ENCODE measurements at regions not wholly inside any gene's neighbourhood (a gene's known extent, or its start where the extent isn't known, plus 50 kb on each side); places are given as distances from the start of the nearest gene placed in this dataset.

DNA sequence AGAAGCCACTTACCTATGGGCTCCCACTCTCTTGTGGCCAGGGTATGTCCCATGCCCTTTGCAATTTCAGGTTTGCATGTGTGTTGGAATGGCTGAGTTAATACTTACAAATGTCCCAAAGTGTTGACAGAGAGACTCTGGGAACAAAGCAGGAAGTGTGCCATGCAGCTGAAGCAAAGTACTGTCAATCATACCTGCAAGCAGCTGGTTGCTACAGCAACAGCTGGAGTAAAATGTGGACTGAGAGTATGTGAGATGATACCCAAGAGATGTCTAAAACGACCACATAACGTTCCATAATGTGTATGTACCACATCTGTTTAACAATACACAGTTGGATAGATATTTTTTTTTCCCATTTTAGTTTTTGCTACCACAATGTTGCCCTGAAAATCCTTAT, 82.8 kb upstream of the CAMK2D start:
- Histone ChIP-seq H3K4me3 (no peak overlapping the region), H3K27me3 (no peaks in the 10 kb centered on the region), H3K9me3 (no peaks in the 10 kb centered on the region), H3K4me1 (peaks cover 0 to 17% (median 7%) of the 10 kb centered on the region in 9 donors), H3K27ac (no peak overlapping the region), H3K36me3 (no peaks in the 10 kb centered on the region)
- WGBS, 2 donors: 67 to 71% methylated on average over 2 of the region's 2 CpGs
- ATAC-seq (no peak), DNase-seq (no peak)
- intact Hi-C loops (cut with DNase I): no loop called here
- TF ChIP-seq, protein P1, sequence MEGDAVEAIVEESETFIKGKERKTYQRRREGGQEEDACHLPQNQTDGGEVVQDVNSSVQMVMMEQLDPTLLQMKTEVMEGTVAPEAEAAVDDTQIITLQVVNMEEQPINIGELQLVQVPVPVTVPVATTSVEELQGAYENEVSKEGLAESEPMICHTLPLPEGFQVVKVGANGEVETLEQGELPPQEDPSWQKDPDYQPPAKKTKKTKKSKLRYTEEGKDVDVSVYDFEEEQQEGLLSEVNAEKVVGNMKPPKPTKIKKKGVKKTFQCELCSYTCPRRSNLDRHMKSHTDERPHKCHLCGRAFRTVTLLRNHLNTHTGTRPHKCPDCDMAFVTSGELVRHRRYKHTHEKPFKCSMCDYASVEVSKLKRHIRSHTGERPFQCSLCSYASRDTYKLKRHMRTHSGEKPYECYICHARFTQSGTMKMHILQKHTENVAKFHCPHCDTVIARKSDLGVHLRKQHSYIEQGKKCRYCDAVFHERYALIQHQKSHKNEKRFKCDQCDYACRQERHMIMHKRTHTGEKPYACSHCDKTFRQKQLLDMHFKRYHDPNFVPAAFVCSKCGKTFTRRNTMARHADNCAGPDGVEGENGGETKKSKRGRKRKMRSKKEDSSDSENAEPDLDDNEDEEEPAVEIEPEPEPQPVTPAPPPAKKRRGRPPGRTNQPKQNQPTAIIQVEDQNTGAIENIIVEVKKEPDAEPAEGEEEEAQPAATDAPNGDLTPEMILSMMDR (IDR thresholded peaks at IDR 0.05): no peak

DNA sequence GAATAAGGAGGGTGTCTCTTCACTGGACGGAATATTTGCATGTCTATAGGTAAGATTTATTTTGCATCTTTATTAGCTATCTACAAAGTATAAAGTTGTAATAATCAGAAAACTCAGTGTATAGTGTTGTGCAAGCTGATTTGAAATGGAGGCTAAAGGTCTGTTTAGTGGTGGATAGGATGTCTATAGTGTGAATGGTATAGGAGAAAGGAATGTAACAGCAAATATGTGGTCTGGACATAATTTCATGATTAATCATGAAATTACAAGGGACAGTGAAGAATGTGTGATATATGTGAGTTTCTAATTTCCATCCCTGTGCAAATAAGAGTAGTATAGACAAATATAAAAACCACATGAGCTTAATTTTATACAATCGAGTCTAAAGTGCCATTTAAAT, 79.3 kb upstream of the CAMK2D start:
- WGBS, 2 donors: 93 to 97% methylated on average over 2 of the region's 2 CpGs
- no peak overlapping the region for H3K27ac ChIP-seq
- no peak overlapping the region for H3K4me3 ChIP-seq
- DNase-seq: no peak
- TF ChIP-seq, protein P1 (IDR thresholded peaks at IDR 0.05): no peak
- H3K4me1 ChIP-seq: peaks cover 0 to 31% (median 6%) of the 10 kb centered on the region in 9 donors
- H3K36me3 ChIP-seq: no peaks in the 10 kb centered on the region
- intact Hi-C loops (cut with DNase I): no loop called here
- H3K27me3 ChIP-seq: no peaks in the 10 kb centered on the region
- no peaks in the 10 kb centered on the region for H3K9me3 ChIP-seq
- ATAC-seq: no peak

DNA sequence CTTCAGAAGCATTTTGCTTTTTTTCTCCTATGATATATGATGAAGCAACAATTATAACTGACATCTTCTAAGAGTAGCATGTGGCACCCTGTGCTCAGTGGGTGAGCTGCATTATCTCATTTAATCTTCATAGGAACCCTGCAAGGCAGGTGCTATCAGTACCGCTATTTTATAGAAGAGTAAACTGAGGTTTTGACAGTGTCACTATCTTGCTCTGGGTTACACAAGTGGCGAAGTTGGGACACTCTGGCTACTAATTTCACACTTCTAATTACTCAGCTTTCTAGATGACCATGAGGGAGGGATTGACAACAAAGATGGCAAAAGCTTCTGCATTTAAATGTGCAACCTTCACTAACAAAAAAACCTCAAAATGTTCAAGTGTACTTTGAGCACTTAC, 76.9 kb upstream of the CAMK2D start:
- Histone ChIP-seq H3K36me3 (no peaks in the 10 kb centered on the region), H3K4me3 (no peak overlapping the region), H3K27me3 (no peaks in the 10 kb centered on the region), H3K4me1 (peaks cover 0 to 24% (median 0%) of the 10 kb centered on the region in 9 donors), H3K27ac (peak overlapping the region in 1 of 10 donors; percentile 67), H3K9me3 (no peaks in the 10 kb centered on the region)
- TF ChIP-seq, protein P1 (IDR thresholded peaks at IDR 0.05): no peak
- intact Hi-C loops (cut with DNase I): no loop called here
- ATAC-seq: no peak
- no peak for DNase-seq
- WGBS, 2 donors: 97 to 99% methylated on average over 2 of the region's 2 CpGs

DNA sequence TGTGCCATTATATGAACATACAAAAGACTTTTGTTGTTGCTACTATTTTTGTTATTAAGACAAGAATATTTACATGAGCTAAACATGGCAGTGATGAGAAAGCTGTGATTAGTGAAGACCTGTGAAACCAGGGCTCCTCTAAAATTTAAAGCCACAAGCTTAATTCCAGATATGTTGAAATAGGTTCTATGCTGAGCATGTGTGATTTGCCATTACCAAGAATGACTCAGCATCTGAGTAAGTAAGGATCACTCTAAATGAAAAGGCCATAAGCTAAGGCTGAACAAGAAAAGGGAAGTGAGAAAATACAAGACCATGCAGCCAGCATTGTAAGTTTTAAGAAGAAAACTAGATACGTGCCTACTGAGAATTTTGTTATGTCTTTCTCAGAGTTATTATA, 75.9 kb upstream of the CAMK2D start:
- peaks cover 0 to 24% (median 0%) of the 10 kb centered on the region in 9 donors for H3K4me1 ChIP-seq
- intact Hi-C loops (cut with DNase I): no loop called here
- H3K36me3 ChIP-seq: no peaks in the 10 kb centered on the region
- peak overlapping the region in 1 of 10 donors; percentile 67 for H3K27ac ChIP-seq
- TF ChIP-seq, protein P1 (IDR thresholded peaks at IDR 0.05): no peak
- no peaks in the 10 kb centered on the region for H3K9me3 ChIP-seq
- DNase-seq (no peak), ATAC-seq (peak in 5 of 8 donors; percentile 38 to 84 (median 46))
- no peaks in the 10 kb centered on the region for H3K27me3 ChIP-seq
- 78 to 85% methylated on average over 1 of the region's 1 CpG for WGBS, 2 donors
- no peak overlapping the region for H3K4me3 ChIP-seq
